Naive thymus-derived CD4-positive, alpha-beta T cell (primary cell): ENCODE measurements at regions not wholly inside any gene's neighbourhood (a gene's known extent, or its start where the extent isn't known, plus 50 kb on each side); places are given as distances from the start of the nearest gene placed in this dataset. TPM values are rescaled to one million over a fixed set of nuclear protein-coding genes. Genes with fewer than 3 reads are reported as not detected.

Experiments used
- microRNA-seq: library from miRNA; unstranded; fragments of <30 nt; microRNA quantifications from one replicate; pipeline ENCODE4 v1.2.0, GENCODE V29; 2022; ENCODE audit warnings: borderline microRNAs expressed

Small RNAs in the stretch of these regions (microRNA-seq; reads per million reads assigned to microRNA genes)
- gene MIR8052: not detected
